Neural cell (in vitro differentiated cells): ENCODE measurements at regions not wholly inside any gene's neighbourhood (a gene's known extent, or its start where the extent isn't known, plus 50 kb on each side); places are given as distances from the start of the nearest gene placed in this dataset.

Source experiments
- H2AFZ ChIP-seq: fragments of 200-600, 300-800 bp; sonication (generic), shearing (Covaris generic); 2 replicates; pipeline ENCODE4 v1.6.0; 2014; ENCODE audit warnings: low read depth, mild to moderate bottlenecking, antibody characterized with exemption, low read length, moderate library complexity
- H3F3A ChIP-seq: fragments of 200-600 bp; shearing (Covaris generic); 2 replicates; pipeline ENCODE4 v1.6.1; 2016; ENCODE audit warnings: mild to moderate bottlenecking, moderate library complexity, mixed read lengths, antibody characterized with exemption, low read length; ENCODE audit not compliant: insufficient read depth, poor library complexity, severe bottlenecking
- H3K27ac ChIP-seq: fragments of 200-600, 300-800 bp; sonication (generic), shearing (Covaris generic); 2 replicates; pipeline ENCODE4 v1.5.1; 2014; ENCODE audit warnings: mild to moderate bottlenecking, low read length, moderate library complexity
- H3K27me3 ChIP-seq: fragments of 300-800, 200-600 bp; sonication (generic), shearing (Covaris generic); 2 replicates; pipeline ENCODE4 v1.6.0; 2014; ENCODE audit warnings: mild to moderate bottlenecking, low read depth, low read length, moderate library complexity; ENCODE audit not compliant: insufficient read depth
- H3K36me3 ChIP-seq: fragments of 300-800, 200-600 bp; sonication (generic), shearing (Covaris generic); 2 replicates; pipeline ENCODE4 v1.5.1; 2014; ENCODE audit warnings: mild to moderate bottlenecking, antibody characterized with exemption, low read length, moderate library complexity; ENCODE audit not compliant: insufficient read depth
- H3K4me2 ChIP-seq: fragments of 300-800, 200-600 bp; sonication (generic), shearing (Covaris generic); 2 replicates; pipeline ENCODE4 v1.6.0; 2014; ENCODE audit warnings: mild to moderate bottlenecking, low read length
- H3K4me3 ChIP-seq: fragments of 300-800, 200-600 bp; sonication (generic), shearing (Covaris generic); 2 replicates; pipeline ENCODE4 v1.5.1; 2014; ENCODE audit warnings: mild to moderate bottlenecking, low read length, moderate library complexity
- H3K79me2 ChIP-seq: fragments of 200-600 bp; shearing (Covaris generic); replicated peaks from 2 replicates; pipeline ENCODE4 v1.6.0; 2014; ENCODE audit warnings: mild to moderate bottlenecking, low read length, moderate library complexity; ENCODE audit not compliant: insufficient read depth
- H3K9ac ChIP-seq: fragments of 300-800, 200-600 bp; sonication (generic), shearing (Covaris generic); 2 replicates; pipeline ENCODE4 v1.6.1; 2016; ENCODE audit warnings: mild to moderate bottlenecking, low read length, mixed read lengths
- H3K9me2 ChIP-seq: fragments of 200-600 bp; shearing (Covaris generic); 2 replicates; pipeline ENCODE4 v1.6.1; 2016; ENCODE audit warnings: mild to moderate bottlenecking, low read length, mixed read lengths; ENCODE audit not compliant: insufficient read depth
- H3K9me3 ChIP-seq: fragments of 200-600, 300-800 bp; sonication (generic), shearing (Covaris generic); 2 replicates; pipeline ENCODE4 v1.6.1; 2016; ENCODE audit warnings: mild to moderate bottlenecking, mixed run types, low read length, moderate library complexity, mixed read lengths
- H4K20me1 ChIP-seq: fragments of 200-600 bp; shearing (Covaris generic); 2 replicates; pipeline ENCODE4 v1.6.1; 2016; ENCODE audit warnings: mild to moderate bottlenecking, mixed run types; ENCODE audit not compliant: insufficient read depth
- CTCF ChIP-seq: fragments of 450-650 bp; IDR thresholded peaks from 2 replicates; pipeline ENCODE4 v1.5.1; 2014; ENCODE audit warnings: antibody characterized with exemption, mild to moderate bottlenecking, moderate library complexity; ENCODE audit not compliant: poor library complexity, severe bottlenecking
- EP300 ChIP-seq: fragments of 450-650 bp; conservative IDR thresholded peaks from 2 replicates; pipeline ENCODE4 v1.6.1; 2014; ENCODE audit warnings: antibody characterized with exemption, mild to moderate bottlenecking, moderate library complexity; ENCODE audit not compliant: poor library complexity, severe bottlenecking
- EZH2 ChIP-seq: fragments of 200-600, 300-800 bp; shearing (Covaris generic), sonication (generic); IDR thresholded peaks from 2 replicates; pipeline ENCODE4 v1.6.1; 2014; ENCODE audit warnings: antibody characterized with exemption, low read length, borderline replicate concordance, mild to moderate bottlenecking; ENCODE audit not compliant: insufficient read depth, poor library complexity, severe bottlenecking
- MXI1 ChIP-seq: fragments of 450-650 bp; conservative IDR thresholded peaks from 2 replicates; pipeline ENCODE4 v1.6.1; 2014; ENCODE audit warnings: antibody characterized with exemption, mild to moderate bottlenecking; ENCODE audit not compliant: poor library complexity, severe bottlenecking
- POLR2AphosphoS5 ChIP-seq: IDR thresholded peaks from 2 replicates; pipeline ENCODE4 v1.6.1; 2012
- RAD21 ChIP-seq: fragments of 450-650 bp; conservative IDR thresholded peaks from 2 replicates; pipeline ENCODE4 v1.6.1; 2014; ENCODE audit warnings: antibody characterized with exemption, mild to moderate bottlenecking, moderate library complexity
- REST ChIP-seq: IDR thresholded peaks from 2 replicates; pipeline ENCODE4 v1.6.1; 2012; ENCODE audit warnings: borderline replicate concordance
- SMC3 ChIP-seq: fragments of 450-650 bp; conservative IDR thresholded peaks from 2 replicates; pipeline ENCODE4 v1.6.1; 2014; ENCODE audit warnings: antibody characterized with exemption, mild to moderate bottlenecking, moderate library complexity; ENCODE audit not compliant: poor library complexity
- TAF1 ChIP-seq: IDR thresholded peaks from 2 replicates; pipeline ENCODE4 v1.6.1; 2012; ENCODE audit warnings: low read depth

- Histone ChIP-seq H2AFZ (no peak overlapping the region), H4K20me1 (no peaks in the 10 kb centered on the region), H3K79me2 (no peaks in the 10 kb centered on the region), H3K4me3 (no peak overlapping the region), H3K27me3 (no peaks in the 10 kb centered on the region), H3K36me3 (no peaks in the 10 kb centered on the region), H3K4me2 (no peak overlapping the region), H3K9me3 (no peaks in the 10 kb centered on the region), H3K9me2 (no peaks in the 10 kb centered on the region), H3F3A (no peaks in the 10 kb centered on the region), H3K9ac (no peak overlapping the region), H3K27ac (no peak overlapping the region)
- TF ChIP-seq REST: no peak
These were observed 404.1 kb downstream of the RAPGEF2 start for GRCh38 chr4:159506801-159507517.

- no peak for TF ChIP-seq MXI1
- TF ChIP-seq RAD21: no peak
- TF ChIP-seq POLR2AphosphoS5: no peak
- TF ChIP-seq EZH2: no peak
- TF ChIP-seq SMC3: no peak
- TF ChIP-seq TAF1: no peak
- TF ChIP-seq REST: no peak
- TF ChIP-seq CTCF: no peak
- no peak for TF ChIP-seq EP300
- Histone ChIP-seq H4K20me1 (no peaks in the 10 kb centered on the region), H3K9me2 (no peaks in the 10 kb centered on the region), H3K9ac (no peak overlapping the region), H3K36me3 (no peaks in the 10 kb centered on the region), H3F3A (no peaks in the 10 kb centered on the region), H3K27me3 (no peaks in the 10 kb centered on the region), H3K9me3 (no peaks in the 10 kb centered on the region), H3K27ac (no peak overlapping the region), H3K4me3 (no peak overlapping the region), H2AFZ (no peak overlapping the region), H3K4me2 (no peak overlapping the region), H3K79me2 (no peaks in the 10 kb centered on the region)
These were observed 406.1 kb downstream of the RAPGEF2 start for GRCh38 chr4:159508917-159509500.
